ENCODE measurements at regions not wholly inside any gene's neighbourhood (a gene's known extent, or its start where the extent isn't known, plus 50 kb on each side); places are given as distances from the start of the nearest gene placed in this dataset.

GRCh38 chr5:15992918-15993317 lies 186.7 kb downstream of the MARCHF11 start:
- TF ChIP-seq EP300 (IDR thresholded peaks at IDR 0.05): no peak
- no peak for TF ChIP-seq CTCF (IDR thresholded peaks at IDR 0.05)

All from tibial nerve (tissue), 4 donors.